Progenitor cell of endocrine pancreas (in vitro differentiated cells): ENCODE measurements at regions not wholly inside any gene's neighbourhood (a gene's known extent, or its start where the extent isn't known, plus 50 kb on each side); places are given as distances from the start of the nearest gene placed in this dataset.
A peak's percentile ranks its signal among the peaks of the same experiment; 100 is the strongest.

Experiments
- DNase-seq: peaks from one replicate; pipeline ENCODE4 v3.0.0; 2021; ENCODE audit warnings: low spot score; ENCODE audit not compliant: unreplicated experiment
- H3K27ac Mint-ChIP-seq: 2 replicates; pipeline ENCODE4 v1.8.0; 2021; ENCODE audit warnings: mild to moderate bottlenecking, moderate library complexity, mixed read lengths
- H3K27me3 Mint-ChIP-seq: 2 replicates; pipeline ENCODE4 v1.8.0; 2021; ENCODE audit warnings: mixed read lengths
- H3K36me3 Mint-ChIP-seq: 2 replicates; pipeline ENCODE4 v1.8.0; 2022; ENCODE audit warnings: mixed read lengths; ENCODE audit not compliant: insufficient read depth
- H3K4me1 Mint-ChIP-seq: 2 replicates; pipeline ENCODE4 v1.8.0; 2021; ENCODE audit warnings: low read depth, mixed read lengths
- H3K4me3 Mint-ChIP-seq: 2 replicates; pipeline ENCODE4 v1.8.0; 2021; ENCODE audit warnings: low read depth, mild to moderate bottlenecking, moderate library complexity, mixed read lengths
- H3K9me3 Mint-ChIP-seq: 2 replicates; pipeline ENCODE4 v1.8.0; 2021; ENCODE audit warnings: low read depth, mixed read lengths
- TF ChIP-seq, protein P1 (sequence below): fragments of 200-600 bp; sonication (generic); IDR thresholded peaks from one replicate; pipeline ENCODE4 v1.5.0; 2021; ENCODE audit warnings: antibody characterized with exemption, mild to moderate bottlenecking; ENCODE audit not compliant: unreplicated experiment

- H3K27ac Mint-ChIP-seq = no peak overlapping the region
- H3K4me1 Mint-ChIP-seq = no peaks in the 10 kb centered on the region
- peaks cover 26% of the 10 kb centered on the region for H3K27me3 Mint-ChIP-seq
- H3K4me3 Mint-ChIP-seq = no peak overlapping the region
- TF ChIP-seq, protein P1, sequence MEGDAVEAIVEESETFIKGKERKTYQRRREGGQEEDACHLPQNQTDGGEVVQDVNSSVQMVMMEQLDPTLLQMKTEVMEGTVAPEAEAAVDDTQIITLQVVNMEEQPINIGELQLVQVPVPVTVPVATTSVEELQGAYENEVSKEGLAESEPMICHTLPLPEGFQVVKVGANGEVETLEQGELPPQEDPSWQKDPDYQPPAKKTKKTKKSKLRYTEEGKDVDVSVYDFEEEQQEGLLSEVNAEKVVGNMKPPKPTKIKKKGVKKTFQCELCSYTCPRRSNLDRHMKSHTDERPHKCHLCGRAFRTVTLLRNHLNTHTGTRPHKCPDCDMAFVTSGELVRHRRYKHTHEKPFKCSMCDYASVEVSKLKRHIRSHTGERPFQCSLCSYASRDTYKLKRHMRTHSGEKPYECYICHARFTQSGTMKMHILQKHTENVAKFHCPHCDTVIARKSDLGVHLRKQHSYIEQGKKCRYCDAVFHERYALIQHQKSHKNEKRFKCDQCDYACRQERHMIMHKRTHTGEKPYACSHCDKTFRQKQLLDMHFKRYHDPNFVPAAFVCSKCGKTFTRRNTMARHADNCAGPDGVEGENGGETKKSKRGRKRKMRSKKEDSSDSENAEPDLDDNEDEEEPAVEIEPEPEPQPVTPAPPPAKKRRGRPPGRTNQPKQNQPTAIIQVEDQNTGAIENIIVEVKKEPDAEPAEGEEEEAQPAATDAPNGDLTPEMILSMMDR = no peak
- DNase-seq = no peak
- H3K9me3 Mint-ChIP-seq = no peaks in the 10 kb centered on the region
- no peaks in the 10 kb centered on the region for H3K36me3 Mint-ChIP-seq
These were observed 144.5 kb downstream of the SEC16B start for GRCh38 chr1:177825276-177825901.

GRCh38 chr1:177824508-177824982 lies 145.3 kb downstream of the SEC16B start:
- TF ChIP-seq, protein P1 = no peak
- Mint-ChIP-seq H3K36me3 (no peaks in the 10 kb centered on the region), H3K9me3 (no peaks in the 10 kb centered on the region), H3K27me3 (peaks cover 26% of the 10 kb centered on the region), H3K27ac (no peak overlapping the region), H3K4me1 (no peaks in the 10 kb centered on the region), H3K4me3 (no peak overlapping the region)
- DNase-seq = no peak

DNA sequence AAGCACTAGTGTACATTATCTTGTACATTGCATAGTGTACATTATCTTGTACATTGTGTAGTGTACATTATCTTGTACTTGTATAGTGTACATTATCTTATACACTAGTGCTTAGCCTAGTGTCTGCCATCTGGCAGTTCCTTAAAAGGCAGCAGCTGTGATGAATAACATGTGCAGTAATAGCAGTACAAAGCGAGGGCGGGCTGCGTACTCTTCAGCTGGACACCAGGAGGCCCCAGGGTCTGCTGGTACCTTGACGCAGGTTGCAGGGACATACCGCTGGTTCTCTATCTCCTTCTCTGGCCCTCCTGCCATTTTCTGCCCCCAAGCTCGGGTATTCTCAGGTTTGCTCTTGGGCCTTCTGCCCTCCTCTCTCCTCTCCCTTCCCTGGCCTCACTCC lies 149.6 kb downstream of the SEC16B start:
- H3K27ac Mint-ChIP-seq = no peak overlapping the region
- H3K27me3 Mint-ChIP-seq = peaks cover 19% of the 10 kb centered on the region
- peaks cover 4% of the 10 kb centered on the region for H3K9me3 Mint-ChIP-seq
- peaks cover 17% of the 10 kb centered on the region for H3K4me1 Mint-ChIP-seq
- no peak for DNase-seq
- TF ChIP-seq, protein P1 = no peak
- H3K36me3 Mint-ChIP-seq = no peaks in the 10 kb centered on the region
- H3K4me3 Mint-ChIP-seq = no peak overlapping the region

- Mint-ChIP-seq H3K36me3 (no peaks in the 10 kb centered on the region), H3K9me3 (peaks cover 4% of the 10 kb centered on the region), H3K27me3 (peaks cover 13% of the 10 kb centered on the region), H3K27ac (peak overlapping the region; percentile 2), H3K4me1 (peaks cover 17% of the 10 kb centered on the region), H3K4me3 (no peak overlapping the region)
- TF ChIP-seq, protein P1 = peak; percentile 37
- DNase-seq = no peak
These were observed 151.7 kb downstream of the SEC16B start for GRCh38 chr1:177817937-177818875.

GRCh38 chr1:177812650-177813049 lies 157.2 kb downstream of the SEC16B start:
- H3K9me3 Mint-ChIP-seq = peaks cover 4% of the 10 kb centered on the region
- H3K4me1 Mint-ChIP-seq = peaks cover 6% of the 10 kb centered on the region
- H3K27ac Mint-ChIP-seq = no peak overlapping the region
- TF ChIP-seq, protein P1 = no peak
- no peaks in the 10 kb centered on the region for H3K36me3 Mint-ChIP-seq
- no peak overlapping the region for H3K4me3 Mint-ChIP-seq
- DNase-seq = no peak
- H3K27me3 Mint-ChIP-seq = no peaks in the 10 kb centered on the region
